ENCODE measurements at regions not wholly inside any gene's neighbourhood (a gene's known extent, or its start where the extent isn't known, plus 50 kb on each side); places are given as distances from the start of the nearest gene placed in this dataset.
"Not testable (repeated sequence)": the region's sequence is repeated elsewhere in the genome, so short reads cannot be mapped to it uniquely, and the experiment has no call there.

DNA sequence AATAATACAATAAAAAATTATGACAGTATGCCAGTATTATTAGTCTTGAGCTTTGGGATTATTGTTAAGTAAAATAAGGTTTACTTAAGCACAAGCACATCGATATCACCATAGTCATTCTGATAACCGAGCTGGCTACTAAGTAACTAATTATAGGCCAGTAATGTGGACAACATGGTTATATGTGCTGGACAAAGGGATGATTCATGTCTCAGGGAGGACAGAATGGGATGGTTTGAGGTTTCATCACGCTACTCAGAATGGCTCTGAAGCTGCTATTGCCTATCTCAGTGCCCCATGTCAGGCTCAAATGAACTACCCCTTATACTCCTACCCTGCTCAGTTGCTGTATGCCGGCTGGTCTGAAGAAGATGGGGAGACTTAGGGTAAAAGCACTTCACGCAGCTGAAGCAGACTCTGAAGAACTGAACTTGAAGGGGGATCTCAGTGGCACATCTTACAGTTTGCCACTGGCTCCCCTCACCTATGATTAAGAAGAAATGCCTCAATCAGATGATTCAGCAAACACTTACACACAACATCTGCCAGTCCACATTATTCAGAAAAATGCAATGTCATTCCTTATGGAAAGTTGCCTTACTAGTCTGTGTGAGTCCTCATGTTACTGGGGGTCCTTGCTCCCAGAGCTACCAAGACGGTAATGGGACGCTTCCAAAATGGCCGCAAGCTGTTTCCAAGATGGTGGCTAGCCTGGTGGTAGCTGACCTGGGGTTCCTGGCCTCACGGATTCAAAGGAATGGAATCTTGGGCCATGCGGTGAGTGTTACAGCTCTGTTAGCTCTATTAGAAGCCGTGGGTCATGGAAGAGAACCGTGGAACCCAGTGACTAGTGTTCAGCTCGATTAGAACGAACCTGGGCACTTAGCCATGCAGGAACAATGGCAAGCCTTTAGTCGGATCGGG lies 1098.6 kb downstream of the TAF11L14 start:
- no peak for DNase-seq (ENCODE audit: low spot score)

DNA sequence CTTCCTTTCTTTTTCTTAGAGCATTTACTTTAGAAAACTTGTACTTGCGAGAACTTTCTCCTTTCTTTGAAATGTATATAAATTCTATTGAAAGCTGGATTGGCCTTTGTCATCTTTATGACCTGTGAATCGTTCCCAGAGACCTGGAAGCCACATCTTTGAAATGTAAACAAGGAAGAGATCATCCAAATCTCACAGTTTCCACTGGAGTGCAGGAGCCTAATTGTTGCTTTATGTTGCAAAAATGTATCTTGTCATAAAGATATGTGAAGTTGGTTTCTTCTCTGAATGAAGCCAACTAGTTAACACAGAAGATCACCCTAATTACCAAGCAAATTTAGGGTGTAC lies 1101.8 kb downstream of the TAF11L14 start:
- DNase-seq (ENCODE audit: low spot score): no peak

DNA sequence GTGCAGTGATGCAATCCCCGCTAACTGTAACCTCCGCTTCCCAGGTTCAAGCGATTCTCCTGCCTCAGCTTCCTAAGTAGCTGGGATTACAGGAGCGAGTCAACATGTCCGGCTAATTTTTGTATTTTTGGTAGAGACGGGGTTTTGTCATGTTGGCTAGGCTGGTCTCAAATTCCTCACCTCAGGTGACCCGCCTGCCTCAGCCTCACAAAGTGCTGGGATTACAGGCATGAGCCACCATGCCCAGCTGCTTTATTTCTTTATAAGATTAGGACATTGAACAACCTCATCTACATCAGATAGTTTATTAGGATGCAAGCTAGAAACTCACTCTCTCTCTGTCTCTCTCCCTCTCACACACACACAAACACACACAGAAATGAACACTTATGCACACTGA lies 1102.5 kb downstream of the TAF11L14 start:
- not testable (repeated sequence) for DNase-seq (ENCODE audit: low spot score)

DNA sequence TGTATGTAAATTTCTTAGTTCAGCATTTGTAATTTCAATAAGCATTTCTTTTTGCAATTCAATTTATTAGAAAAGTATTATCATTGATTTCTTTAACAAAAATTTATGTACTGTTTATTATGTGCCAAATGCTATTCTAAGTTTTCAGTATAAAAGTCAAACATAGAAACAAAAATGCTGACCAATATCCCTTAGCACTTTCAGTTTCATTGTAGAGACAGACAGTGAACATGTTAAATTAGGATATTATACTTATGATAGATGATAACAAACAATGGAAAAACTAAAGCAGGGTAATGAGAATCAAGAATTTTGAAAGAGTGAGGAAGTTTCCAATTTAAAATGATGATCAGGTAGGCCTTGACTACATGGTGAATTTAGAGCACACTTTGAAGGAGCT lies 1106.0 kb downstream of the TAF11L14 start:
- DNase-seq (ENCODE audit: low spot score): no peak

DNA sequence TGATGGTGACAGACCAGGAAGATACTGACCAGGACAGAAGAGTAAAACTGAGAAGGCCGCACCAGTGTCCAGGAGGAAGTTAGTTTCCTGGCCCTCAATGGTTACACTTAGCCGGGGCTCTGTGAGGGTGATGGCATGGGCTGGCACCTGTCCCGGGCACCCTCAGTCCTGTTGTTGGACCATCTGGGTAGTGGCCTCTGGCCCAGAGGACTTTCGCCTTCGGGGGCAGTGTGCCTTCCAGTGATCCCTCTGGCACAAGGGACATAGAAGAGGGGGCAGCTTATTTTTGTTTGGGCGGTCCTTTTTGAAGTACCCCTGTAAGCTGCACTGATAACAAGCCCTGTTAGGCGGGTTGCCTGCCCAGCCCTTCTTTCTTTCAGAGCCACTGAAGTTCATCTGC lies 1108.6 kb downstream of the TAF11L14 start:
- no peak for DNase-seq (ENCODE audit: low spot score)

DNA sequence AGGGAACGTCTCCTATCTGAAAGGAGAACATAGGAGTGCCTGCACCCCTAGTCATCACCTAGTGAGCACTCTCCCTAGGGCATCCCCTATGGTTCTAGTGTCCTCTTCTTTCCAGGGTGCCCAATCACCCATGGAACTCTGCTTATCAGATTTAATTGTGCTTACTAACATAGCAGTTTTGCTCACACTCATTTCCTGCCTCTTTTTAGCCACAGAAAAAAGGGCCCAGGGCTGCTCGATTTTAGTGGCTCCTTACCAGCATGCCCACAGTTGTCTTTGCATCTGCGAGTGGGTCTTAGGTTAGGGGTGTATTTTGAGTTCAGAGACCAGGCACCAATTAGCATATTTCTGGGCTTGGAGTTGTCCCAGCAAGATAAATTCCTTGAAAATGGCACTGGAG lies 1110.2 kb downstream of the TAF11L14 start:
- DNase-seq (ENCODE audit: low spot score): no peak

DNA sequence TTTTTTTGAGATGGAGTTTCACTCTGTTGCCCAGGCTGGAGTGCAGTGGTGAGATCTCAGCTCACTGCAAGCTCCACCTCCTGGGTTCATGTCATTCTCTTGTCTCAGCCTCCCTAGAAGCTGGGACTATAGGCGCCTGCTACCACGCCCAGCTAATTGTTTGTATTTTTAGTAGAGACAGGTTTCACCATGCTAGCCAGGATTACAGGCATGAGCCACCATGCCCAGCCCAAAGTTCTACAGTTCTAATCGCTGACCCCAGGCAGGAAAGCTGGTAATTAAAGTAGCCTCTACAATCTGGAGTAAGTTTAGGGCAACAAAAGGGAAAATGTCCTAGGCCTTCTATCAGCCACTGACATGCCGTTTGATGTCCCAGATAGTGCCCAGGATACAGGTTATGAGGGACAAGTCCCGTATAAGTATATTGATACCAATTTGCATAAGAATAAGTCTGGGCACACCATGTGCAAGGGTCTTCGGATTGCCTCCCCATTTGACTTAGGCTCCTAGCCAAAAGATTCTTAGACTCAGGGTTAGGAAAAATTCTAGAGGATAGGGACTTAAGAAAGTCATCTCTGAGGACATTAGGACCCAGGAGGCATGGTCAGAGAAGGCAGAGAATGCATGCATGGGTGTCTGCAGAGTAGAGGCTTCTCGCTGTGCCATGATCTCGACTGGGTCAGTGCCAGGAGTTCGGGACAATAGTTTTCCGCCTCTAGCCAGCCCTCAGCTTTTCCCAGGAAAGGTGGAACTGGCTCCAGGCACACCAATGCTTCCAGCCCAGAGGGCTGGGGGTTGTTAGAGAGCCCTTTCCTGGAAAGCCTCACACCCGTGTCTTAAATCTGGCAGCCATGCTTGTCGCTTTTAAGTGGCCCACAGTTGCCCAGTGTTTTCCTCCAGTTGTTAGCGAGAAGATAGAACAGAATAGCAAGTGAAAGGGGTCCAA lies 1111.1 kb downstream of the TAF11L14 start:
- no peak for DNase-seq (ENCODE audit: low spot score)

DNA sequence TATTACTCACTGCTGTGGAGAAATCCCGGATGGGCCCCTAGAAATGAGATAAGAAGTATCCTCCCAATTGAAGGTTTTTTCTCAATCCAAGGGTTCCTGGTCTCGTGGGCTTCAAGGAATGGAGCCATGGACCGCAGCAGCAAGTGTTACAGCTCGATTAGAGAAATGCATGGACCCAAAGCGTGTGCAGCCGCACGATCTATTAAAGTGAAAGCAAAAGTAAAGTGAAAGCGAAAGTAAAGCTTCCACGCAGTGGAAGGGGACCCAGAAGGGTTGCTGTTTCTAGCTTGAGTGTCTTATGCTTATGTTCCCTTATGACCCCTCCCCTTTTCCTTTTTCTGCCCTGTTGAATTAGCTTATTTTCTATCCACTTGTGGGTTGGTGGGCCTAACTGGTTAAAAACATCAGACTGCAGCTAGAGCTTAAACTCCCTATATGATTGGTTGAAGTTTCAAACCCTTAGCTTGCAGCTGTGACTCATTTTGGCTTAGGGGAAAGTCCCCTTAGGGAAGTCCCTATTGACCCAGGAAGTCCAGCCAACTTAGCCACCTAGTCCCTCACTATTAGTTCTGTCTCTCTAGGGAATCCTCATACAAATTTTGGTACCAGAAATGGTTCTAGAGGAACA lies 1111.8 kb downstream of the TAF11L14 start:
- DNase-seq (ENCODE audit: low spot score): no peak

DNA sequence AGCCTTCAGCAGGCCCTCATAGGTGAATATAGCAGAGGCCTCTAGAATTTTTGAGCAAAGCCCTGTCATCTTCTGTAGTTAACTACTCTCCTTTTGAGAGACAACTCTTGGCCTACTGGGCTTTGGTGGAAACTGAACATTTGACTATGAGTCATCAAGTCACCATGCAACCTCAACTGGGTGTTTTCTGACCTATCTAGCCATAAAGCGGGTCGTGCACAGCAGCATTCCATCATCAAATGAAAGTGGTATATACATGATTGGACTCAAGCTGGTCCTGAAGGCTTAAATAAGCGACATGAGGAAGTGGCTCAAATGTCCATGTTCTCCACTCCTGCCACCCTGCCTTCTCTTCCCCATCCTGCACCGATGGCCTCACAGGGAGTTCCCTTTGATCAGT lies 1115.5 kb downstream of the TAF11L14 start:
- no peak for DNase-seq (ENCODE audit: low spot score)

DNA sequence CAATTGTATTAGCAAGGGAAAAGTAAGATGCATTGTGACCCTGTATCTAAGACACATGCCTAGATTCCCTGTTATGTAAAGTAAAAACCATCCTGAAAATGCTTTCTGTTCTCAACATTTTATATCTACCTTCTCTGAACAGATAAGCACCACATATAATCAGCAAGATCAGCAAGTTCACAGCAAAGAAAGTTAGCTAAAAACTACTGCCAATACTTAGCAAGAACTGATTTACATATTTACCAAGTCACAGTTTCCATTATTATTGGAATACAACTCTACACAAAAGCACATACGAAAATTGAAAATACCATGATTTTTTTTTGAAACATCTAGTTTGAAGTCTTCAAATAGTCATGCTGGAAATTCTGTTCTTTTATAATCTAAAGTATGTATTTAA lies 1118.1 kb downstream of the TAF11L14 start:
- no peak for DNase-seq (ENCODE audit: low spot score)

DNA sequence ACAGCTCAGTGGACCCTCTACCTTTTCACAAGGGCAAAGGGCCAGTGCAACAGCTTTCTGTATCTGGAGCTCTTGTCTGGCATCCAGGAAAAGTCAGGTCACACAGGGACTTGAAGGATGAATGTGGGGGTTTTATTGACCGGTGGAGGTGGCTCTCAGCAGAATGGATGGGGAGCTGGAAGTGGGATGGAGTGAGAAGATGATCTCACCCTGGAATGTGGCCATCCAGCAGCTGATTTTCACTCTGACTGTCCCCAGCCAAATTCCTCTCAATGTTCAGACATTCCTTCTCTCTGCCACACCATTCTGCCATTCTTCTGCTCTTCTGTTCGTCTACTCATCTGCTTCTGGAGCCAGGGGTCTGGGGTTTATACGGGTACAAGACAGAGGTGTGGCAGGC lies 1119.9 kb downstream of the TAF11L14 start:
- no peak for DNase-seq (ENCODE audit: low spot score)

DNA sequence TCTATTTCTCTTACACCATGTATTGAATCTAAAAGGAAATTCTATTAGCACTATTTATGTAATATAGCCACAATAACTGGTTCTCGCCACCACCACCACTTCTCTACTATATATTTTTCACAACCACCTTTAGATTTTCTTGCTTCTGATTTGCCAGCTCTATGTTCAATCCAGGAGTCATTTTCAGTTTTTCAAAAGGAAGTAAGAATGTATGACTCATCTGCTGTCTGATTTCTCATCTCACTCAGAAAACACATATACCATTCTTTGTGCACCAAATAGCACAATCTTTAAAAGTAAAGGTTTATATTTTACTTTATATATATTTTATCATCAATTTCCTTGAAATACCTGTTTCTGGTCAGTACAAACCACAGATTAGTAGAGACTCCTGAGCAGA lies 1127.5 kb downstream of the TAF11L14 start:
- DNase-seq (ENCODE audit: low spot score): no peak

DNA sequence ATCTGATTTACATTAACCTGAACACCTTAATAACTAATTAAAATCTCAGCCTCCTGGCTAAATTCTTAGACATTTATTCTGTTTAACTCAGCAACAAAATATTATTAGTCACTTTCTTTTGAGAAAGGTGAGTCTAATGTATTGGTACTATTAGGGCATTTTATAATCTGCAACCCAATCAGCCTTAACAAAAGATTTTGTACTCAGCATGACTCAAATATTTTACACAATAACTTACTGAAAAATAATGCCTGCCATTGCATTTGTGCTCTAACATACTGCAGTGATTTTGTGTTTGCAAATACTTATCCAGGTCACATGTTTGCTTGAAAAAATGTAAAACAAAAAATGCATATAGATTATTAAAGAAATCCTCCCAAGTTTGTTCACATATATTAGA lies 1129.9 kb downstream of the TAF11L14 start:
- DNase-seq (ENCODE audit: low spot score): no peak

DNA sequence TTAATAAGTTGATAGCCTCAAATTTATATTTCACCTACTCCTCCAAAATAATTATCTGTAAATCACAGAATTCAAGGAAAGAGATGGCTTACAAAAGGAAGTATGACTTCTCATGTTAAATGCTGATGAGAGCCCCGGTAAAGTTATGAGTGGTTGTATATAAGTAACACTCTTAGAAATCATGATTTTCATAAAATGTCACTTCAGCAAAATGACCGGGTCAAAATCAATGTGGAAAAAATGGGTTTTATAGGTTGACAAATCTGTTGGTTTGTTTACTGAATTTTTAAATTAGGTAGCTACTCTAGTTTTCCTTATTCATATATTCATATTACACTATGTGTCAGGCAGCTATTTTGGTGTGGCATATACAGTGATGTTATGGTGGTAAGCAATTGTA lies 1131.0 kb downstream of the TAF11L14 start:
- DNase-seq (ENCODE audit: low spot score): no peak

DNA sequence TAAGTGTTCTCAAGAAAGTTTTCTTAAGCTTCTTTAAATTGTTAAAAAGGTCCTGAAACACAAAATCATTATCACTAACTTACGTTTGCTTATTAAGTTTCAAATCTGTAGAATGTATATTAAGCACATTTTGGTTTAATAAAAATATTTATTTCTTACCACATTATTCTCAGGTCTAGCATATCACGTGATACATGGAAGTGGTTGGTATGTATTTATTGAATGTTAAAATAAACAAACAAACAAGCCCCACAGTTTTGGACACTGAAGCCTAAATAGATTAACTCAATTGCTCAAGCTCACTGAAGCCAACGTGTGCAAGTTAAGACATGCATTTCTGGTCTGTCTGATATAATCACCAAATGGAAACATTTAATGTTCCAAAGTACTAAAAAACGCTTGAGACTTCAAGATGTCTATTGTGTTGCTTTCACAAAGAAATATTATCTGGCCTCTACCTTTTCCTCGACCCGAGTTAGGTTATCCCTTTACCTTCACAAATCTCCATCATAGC lies 1136.9 kb downstream of the TAF11L14 start:
- DNase-seq (ENCODE audit: low spot score): no peak

DNA sequence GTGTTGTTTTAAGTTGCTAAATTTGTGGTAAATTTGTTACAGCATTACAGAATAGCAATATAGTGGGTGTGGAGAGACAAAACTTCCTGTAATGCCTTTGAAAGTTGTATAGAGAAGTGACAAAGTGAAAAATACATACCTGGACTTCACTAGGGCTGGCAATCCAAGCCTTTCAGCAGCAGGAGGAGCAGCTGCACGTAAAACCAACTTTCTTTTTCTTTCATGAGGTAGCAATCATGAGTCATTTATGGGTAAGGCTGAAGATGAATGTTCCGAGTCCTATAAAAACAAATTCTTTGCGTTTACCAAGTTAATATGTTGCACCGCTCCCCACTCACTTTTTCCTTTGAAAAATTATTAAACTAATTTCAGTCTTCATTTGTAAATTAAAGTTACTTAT lies 1138.2 kb downstream of the TAF11L14 start:
- DNase-seq (ENCODE audit: low spot score): no peak

DNA sequence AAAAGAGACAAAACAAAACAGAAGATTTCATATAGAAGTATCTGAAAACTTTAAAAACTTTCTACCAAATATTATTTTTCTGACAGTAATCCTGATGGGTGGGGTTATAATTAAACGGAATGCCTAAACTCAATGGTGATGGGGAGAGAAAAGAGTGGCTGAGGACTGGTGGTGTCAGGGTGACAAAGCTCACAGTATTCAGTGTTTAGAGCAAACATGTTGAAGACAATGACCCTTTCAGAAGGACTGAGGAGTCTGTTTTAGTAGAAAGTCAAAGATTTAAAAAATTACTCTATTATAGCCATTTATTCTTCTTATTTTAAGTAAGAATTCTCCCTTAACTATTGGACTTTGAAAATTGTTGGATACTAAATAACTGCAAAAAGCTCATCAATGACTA lies 1144.0 kb downstream of the TAF11L14 start:
- DNase-seq (ENCODE audit: low spot score): no peak

DNA sequence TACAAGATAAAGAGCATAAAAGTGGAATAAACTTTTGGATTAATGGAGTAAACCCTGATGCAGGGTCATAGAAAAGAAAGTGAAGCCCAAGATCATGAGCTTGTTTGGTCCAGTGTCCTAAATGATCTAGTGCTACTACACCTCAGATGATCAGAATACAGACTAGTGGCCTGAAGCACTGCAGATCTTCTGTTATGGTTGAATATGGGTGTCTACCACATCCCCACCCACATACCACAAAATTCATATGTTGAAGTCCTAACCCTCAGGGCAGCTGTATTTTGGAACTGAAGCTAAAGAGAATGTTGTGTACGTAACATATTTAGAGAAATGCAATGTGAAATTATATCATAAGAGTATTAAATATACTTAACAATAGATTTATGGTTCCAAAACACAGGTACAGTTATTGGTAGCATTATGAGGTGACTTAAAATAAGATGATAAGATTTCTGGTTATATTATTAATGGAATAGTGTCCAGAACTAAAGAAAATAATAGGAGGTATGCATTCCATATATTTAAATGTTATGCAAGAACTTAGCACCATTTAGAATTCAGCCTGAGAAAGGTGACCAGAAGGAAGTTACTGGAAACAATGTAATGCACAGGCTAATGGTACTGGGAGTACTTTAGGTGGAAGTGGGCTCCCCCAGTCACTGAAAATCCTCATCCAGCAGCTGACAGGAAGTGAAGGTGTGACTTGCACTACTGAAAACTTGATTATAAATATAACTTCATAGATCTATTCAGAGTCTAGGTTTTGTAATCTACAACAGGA lies 1155.1 kb downstream of the TAF11L14 start:
- DNase-seq (ENCODE audit: low spot score): no peak

DNA sequence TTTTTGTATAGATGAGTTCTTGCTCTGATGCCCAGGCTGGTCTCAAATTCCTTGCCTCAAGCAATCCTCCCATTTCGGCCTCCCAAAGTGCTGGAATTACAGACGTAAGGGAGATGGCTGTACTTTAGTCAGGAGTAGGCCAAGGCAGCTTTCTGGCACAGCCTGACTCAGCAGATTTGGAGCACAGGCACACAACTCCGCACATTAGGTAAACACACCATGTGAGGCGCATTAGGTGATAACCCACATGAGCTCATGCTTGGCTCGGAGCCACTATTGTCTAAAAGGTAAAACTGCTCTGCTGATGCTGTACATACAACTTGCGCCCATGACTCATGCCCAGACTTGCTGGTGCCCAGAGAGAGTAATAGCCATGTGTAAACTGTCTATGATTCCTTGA lies 1157.9 kb downstream of the TAF11L14 start:
- DNase-seq (ENCODE audit: low spot score): no peak

DNA sequence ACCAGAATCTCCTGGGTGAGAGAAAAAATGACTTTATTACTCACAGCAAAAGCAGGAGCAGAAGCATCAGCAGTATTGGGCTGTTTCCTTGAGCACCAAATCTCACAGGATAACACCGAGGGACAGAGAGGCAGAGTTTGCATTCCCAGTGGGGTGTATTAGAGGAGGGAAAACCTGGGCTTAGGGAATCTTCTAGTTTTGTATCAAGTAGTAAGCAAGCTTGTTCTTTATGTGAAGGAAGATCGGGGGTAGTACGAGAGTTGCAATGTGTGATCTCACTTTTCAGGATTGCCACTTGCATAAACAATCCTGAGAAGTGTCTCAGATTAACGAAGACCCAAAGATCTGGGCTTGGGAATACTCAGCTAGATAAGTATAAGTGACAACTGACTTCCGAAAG lies 1163.0 kb downstream of the TAF11L14 start:
- no peak for DNase-seq (ENCODE audit: low spot score)

DNA sequence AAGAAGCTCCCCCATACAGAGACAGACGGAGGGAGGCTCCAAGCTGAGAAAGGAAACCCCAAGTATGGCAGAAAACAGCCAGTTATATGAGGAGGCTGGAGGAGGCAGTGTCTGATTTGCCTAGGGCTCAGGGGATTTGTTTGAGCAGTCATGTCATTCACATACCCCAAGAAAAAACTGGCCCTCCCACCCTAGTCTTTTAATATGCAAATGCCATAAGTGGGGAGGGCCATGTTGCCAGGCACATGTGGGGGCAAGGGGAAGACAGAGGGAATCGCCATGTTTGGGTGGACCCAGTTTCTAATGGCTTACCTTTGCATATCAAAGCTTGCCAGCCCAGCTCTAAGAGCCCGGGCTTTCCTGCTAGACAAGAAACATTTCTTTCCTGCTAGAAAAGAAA lies 1163.8 kb downstream of the TAF11L14 start:
- DNase-seq (ENCODE audit: low spot score): no peak

Measured in HuH-7.5 (cell line).